H1 (cell line): ENCODE measurements at regions not wholly inside any gene's neighbourhood (a gene's known extent, or its start where the extent isn't known, plus 50 kb on each side); places are given as distances from the start of the nearest gene placed in this dataset.

Source experiments
- ATF3 ChIP-seq: IDR thresholded peaks from 2 replicates; pipeline ENCODE4 v1.6.1; 2011; ENCODE audit warnings: low read depth, mild to moderate bottlenecking, low read length; ENCODE audit not compliant: insufficient read depth
- BRCA1 ChIP-seq: IDR thresholded peaks from 2 replicates; pipeline ENCODE4 v1.6.1; 2012; ENCODE audit warnings: low read depth, low read length, improper control_type of control experiment
- CTBP2 ChIP-seq: IDR thresholded peaks from 2 replicates; pipeline ENCODE4 v1.7.0; 2011; ENCODE audit warnings: borderline replicate concordance, mild to moderate bottlenecking, moderate library complexity, mixed read lengths, low read length; ENCODE audit not compliant: insufficient read depth, insufficient read length
- RAD21 ChIP-seq, 2 experiments: IDR thresholded peaks in 1 of 2; conservative IDR thresholded peaks in 1 of 2; 2 replicates each; pipeline ENCODE4 v1.6.1; 2011; ENCODE audit warnings: low read depth in 2 of 2, low read length in 2 of 2, improper control_type of control experiment in 1 of 2, inconsistent platforms in 1 of 2, mild to moderate bottlenecking in 1 of 2, moderate library complexity in 1 of 2
- SIN3A ChIP-seq, 2 experiments: IDR thresholded peaks in 1 of 2; conservative IDR thresholded peaks in 1 of 2; 2 replicates each; pipeline ENCODE4 v1.6.1; 2011 to 2012; ENCODE audit warnings: low read length in 2 of 2, improper control_type of control experiment in 1 of 2, low read depth in 1 of 2, mild to moderate bottlenecking in 1 of 2
- TAF7 ChIP-seq: optimal IDR thresholded peaks from 2 replicates; pipeline ENCODE3; 2011; ENCODE audit warnings: low read depth, mild to moderate bottlenecking, inconsistent platforms, low read length, moderate library complexity, borderline replicate concordance

- TF ChIP-seq ATF3 (no peak), CTBP2 (no peak), TAF7 (no peak), BRCA1 (no peak), RAD21 (IDR thresholded peaks at IDR 0.05 in 1 of 2, conservative IDR thresholded peaks at IDR 0.05 in 1 of 2; ENCODE audit: low read depth in 2 of 2, low read length in 2 of 2) (no peak), SIN3A (conservative IDR thresholded peaks at IDR 0.05 in 1 of 2, IDR thresholded peaks at IDR 0.05 in 1 of 2; ENCODE audit: low read depth in 1 of 2, low read length in 2 of 2) (no peak)
Observed at GRCh38 chr10:128267581-128267980, 141.4 kb upstream of the MKI67 start (continued).
